ENCODE measurements at regions not wholly inside any gene's neighbourhood (a gene's known extent, or its start where the extent isn't known, plus 50 kb on each side); places are given as distances from the start of the nearest gene placed in this dataset.

- H3K27ac Mint-ChIP-seq, result no peak overlapping the region
- H3K9me3 Mint-ChIP-seq, result no peaks in the 10 kb centered on the region
- H3K4me3 Mint-ChIP-seq, result no peak overlapping the region
- peaks cover 7 to 34% of the 10 kb centered on the region in 2 donors for H3K27me3 Mint-ChIP-seq
- no peaks in the 10 kb centered on the region for H3K4me1 Mint-ChIP-seq (ENCODE audit: low read depth in 2 of 2)
- H3K36me3 Mint-ChIP-seq (ENCODE audit: insufficient read depth), result no peaks in the 10 kb centered on the region
- no peak for DNase-seq
- ATAC-seq (replicated peaks), result no peak
These were observed 66.5 kb downstream of the GLI2 start for GRCh38 chr2:120802158-120802557.

- ATAC-seq (replicated peaks), result no peak
- no peak overlapping the region for H3K27ac Mint-ChIP-seq
- H3K36me3 Mint-ChIP-seq (ENCODE audit: insufficient read depth), result no peaks in the 10 kb centered on the region
- no peaks in the 10 kb centered on the region for H3K4me1 Mint-ChIP-seq (ENCODE audit: low read depth in 2 of 2)
- DNase-seq, result no peak
- H3K27me3 Mint-ChIP-seq, result peaks cover 7 to 34% of the 10 kb centered on the region in 2 donors
- no peak overlapping the region for H3K4me3 Mint-ChIP-seq
- no peaks in the 10 kb centered on the region for H3K9me3 Mint-ChIP-seq
These were observed 67.3 kb downstream of the GLI2 start for GRCh38 chr2:120802867-120803484.

GRCh38 chr2:120803764-120804335 is 68.2 kb downstream of the GLI2 start:
- Mint-ChIP-seq H3K36me3 (ENCODE audit: insufficient read depth) (no peaks in the 10 kb centered on the region), H3K27me3 (peaks cover 8 to 34% of the 10 kb centered on the region in 2 donors), H3K4me1 (ENCODE audit: low read depth in 2 of 2) (no peaks in the 10 kb centered on the region), H3K9me3 (no peaks in the 10 kb centered on the region), H3K27ac (no peak overlapping the region), H3K4me3 (no peak overlapping the region)
- ATAC-seq (replicated peaks) (no peak), DNase-seq (no peak)

GRCh38 chr2:120804459-120804858 is 68.8 kb downstream of the GLI2 start:
- H3K27me3 Mint-ChIP-seq, result peaks cover 14 to 30% of the 10 kb centered on the region in 2 donors
- ATAC-seq (replicated peaks) (no peak), DNase-seq (no peak)
- H3K9me3 Mint-ChIP-seq, result no peaks in the 10 kb centered on the region
- H3K27ac Mint-ChIP-seq, result no peak overlapping the region
- H3K4me1 Mint-ChIP-seq (ENCODE audit: low read depth in 2 of 2), result no peaks in the 10 kb centered on the region
- no peaks in the 10 kb centered on the region for H3K36me3 Mint-ChIP-seq (ENCODE audit: insufficient read depth)
- H3K4me3 Mint-ChIP-seq, result no peak overlapping the region

GRCh38 chr2:120805011-120805410 is 69.3 kb downstream of the GLI2 start:
- Mint-ChIP-seq H3K4me1 (ENCODE audit: low read depth in 2 of 2) (no peaks in the 10 kb centered on the region), H3K9me3 (no peaks in the 10 kb centered on the region), H3K4me3 (no peak overlapping the region), H3K36me3 (ENCODE audit: insufficient read depth) (no peaks in the 10 kb centered on the region), H3K27me3 (peaks cover 14 to 25% of the 10 kb centered on the region in 2 donors), H3K27ac (no peak overlapping the region)
- ATAC-seq (replicated peaks), result no peak
- DNase-seq, result no peak

GRCh38 chr2:120805602-120806001 is 69.9 kb downstream of the GLI2 start:
- H3K4me1 Mint-ChIP-seq (ENCODE audit: low read depth in 2 of 2), result no peaks in the 10 kb centered on the region
- H3K9me3 Mint-ChIP-seq, result no peaks in the 10 kb centered on the region
- no peak overlapping the region for H3K27ac Mint-ChIP-seq
- peaks cover 14 to 22% of the 10 kb centered on the region in 2 donors for H3K27me3 Mint-ChIP-seq
- ATAC-seq (replicated peaks) (no peak), DNase-seq (no peak)
- H3K4me3 Mint-ChIP-seq, result no peak overlapping the region
- no peaks in the 10 kb centered on the region for H3K36me3 Mint-ChIP-seq (ENCODE audit: insufficient read depth)

DNA sequence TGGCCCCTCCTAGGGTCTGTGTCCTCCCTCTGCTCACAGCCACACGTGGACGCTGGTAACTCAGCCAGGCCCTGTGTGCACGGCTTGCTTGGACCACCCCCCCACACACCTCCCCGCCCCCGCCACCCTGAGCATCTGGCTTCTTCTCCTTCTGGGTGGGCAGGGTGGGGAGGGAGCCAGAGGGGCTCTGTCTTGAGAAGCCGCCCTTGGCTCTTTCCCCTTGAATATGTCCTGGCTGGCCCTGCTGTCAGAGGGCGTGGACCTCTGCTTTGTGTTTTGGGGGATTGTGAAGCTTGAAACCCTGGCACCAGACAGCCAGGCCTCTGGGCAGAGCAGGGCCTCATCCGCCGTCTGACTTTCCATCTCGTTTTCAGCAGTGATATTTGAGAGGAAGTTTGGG is 72.1 kb downstream of the GLI2 start:
- no peak for ATAC-seq (replicated peaks)
- H3K27ac Mint-ChIP-seq, result no peak overlapping the region
- no peak for DNase-seq
- H3K36me3 Mint-ChIP-seq (ENCODE audit: insufficient read depth), result no peaks in the 10 kb centered on the region
- no peak overlapping the region for H3K4me3 Mint-ChIP-seq
- H3K4me1 Mint-ChIP-seq (ENCODE audit: low read depth in 2 of 2), result no peaks in the 10 kb centered on the region
- no peaks in the 10 kb centered on the region for H3K9me3 Mint-ChIP-seq
- H3K27me3 Mint-ChIP-seq, result peaks cover 12 to 14% of the 10 kb centered on the region in 2 donors

- H3K4me1 Mint-ChIP-seq (ENCODE audit: low read depth in 2 of 2), result no peaks in the 10 kb centered on the region
- peaks cover 14 to 22% of the 10 kb centered on the region in 2 donors for H3K27me3 Mint-ChIP-seq
- H3K27ac Mint-ChIP-seq, result no peak overlapping the region
- no peak overlapping the region for H3K4me3 Mint-ChIP-seq
- H3K36me3 Mint-ChIP-seq (ENCODE audit: insufficient read depth), result no peaks in the 10 kb centered on the region
- no peaks in the 10 kb centered on the region for H3K9me3 Mint-ChIP-seq
- DNase-seq, result no peak
- ATAC-seq (replicated peaks), result no peak
These were observed 73.5 kb downstream of the GLI2 start for GRCh38 chr2:120809151-120809550.

- no peak for ATAC-seq (replicated peaks)
- H3K27me3 Mint-ChIP-seq, result peaks cover 14 to 22% of the 10 kb centered on the region in 2 donors
- no peaks in the 10 kb centered on the region for H3K4me1 Mint-ChIP-seq (ENCODE audit: low read depth in 2 of 2)
- H3K27ac Mint-ChIP-seq, result no peak overlapping the region
- H3K4me3 Mint-ChIP-seq, result no peak overlapping the region
- no peaks in the 10 kb centered on the region for H3K36me3 Mint-ChIP-seq (ENCODE audit: insufficient read depth)
- no peak for DNase-seq
- H3K9me3 Mint-ChIP-seq, result no peaks in the 10 kb centered on the region
These were observed 74.2 kb downstream of the GLI2 start for GRCh38 chr2:120809609-120810440.

DNA sequence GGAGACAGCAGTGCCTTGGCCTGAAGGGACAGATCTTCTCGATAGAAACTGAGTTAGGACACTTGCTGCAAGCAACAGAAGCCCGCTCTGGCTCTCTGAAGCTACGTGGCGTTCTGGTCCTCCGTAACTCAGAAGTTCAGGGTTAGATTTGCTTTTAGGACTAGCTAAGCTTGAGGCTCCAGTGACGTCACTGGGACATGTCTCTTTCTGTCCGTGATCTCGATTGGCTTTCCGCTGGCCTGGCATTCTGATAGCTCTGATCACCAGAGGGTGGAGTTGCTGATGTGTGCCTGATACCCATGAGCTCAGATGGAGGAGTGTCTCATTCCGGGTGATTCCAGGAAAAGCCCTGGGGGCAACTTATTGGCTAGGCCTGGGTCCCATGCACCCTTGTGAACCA is 75.0 kb downstream of the GLI2 start:
- Mint-ChIP-seq H3K4me3 (no peak overlapping the region), H3K27ac (no peak overlapping the region), H3K36me3 (ENCODE audit: insufficient read depth) (no peaks in the 10 kb centered on the region), H3K27me3 (peaks cover 13 to 22% of the 10 kb centered on the region in 2 donors), H3K4me1 (ENCODE audit: low read depth in 2 of 2) (no peaks in the 10 kb centered on the region), H3K9me3 (no peaks in the 10 kb centered on the region)
- ATAC-seq (replicated peaks), result no peak
- DNase-seq, result no peak

- H3K36me3 Mint-ChIP-seq (ENCODE audit: insufficient read depth), result no peaks in the 10 kb centered on the region
- H3K27me3 Mint-ChIP-seq, result peaks cover 7 to 10% of the 10 kb centered on the region in 2 donors
- no peak for ATAC-seq (replicated peaks)
- H3K4me1 Mint-ChIP-seq (ENCODE audit: low read depth in 2 of 2), result no peaks in the 10 kb centered on the region
- no peak for DNase-seq
- no peak overlapping the region for H3K4me3 Mint-ChIP-seq
- H3K27ac Mint-ChIP-seq, result no peak overlapping the region
- no peaks in the 10 kb centered on the region for H3K9me3 Mint-ChIP-seq
These were observed 77.2 kb downstream of the GLI2 start for GRCh38 chr2:120812866-120813265.

GRCh38 chr2:120814352-120814751 is 78.7 kb downstream of the GLI2 start:
- Mint-ChIP-seq H3K4me1 (ENCODE audit: low read depth in 2 of 2) (no peaks in the 10 kb centered on the region), H3K9me3 (no peaks in the 10 kb centered on the region), H3K27me3 (peaks cover 1 to 10% of the 10 kb centered on the region in 2 donors), H3K36me3 (ENCODE audit: insufficient read depth) (no peaks in the 10 kb centered on the region), H3K4me3 (no peak overlapping the region), H3K27ac (no peak overlapping the region)
- DNase-seq (no peak), ATAC-seq (replicated peaks) (no peak)

GRCh38 chr2:120815292-120815691 is 79.6 kb downstream of the GLI2 start:
- ATAC-seq (replicated peaks) (no peak), DNase-seq (no peak)
- no peak overlapping the region for H3K4me3 Mint-ChIP-seq
- H3K36me3 Mint-ChIP-seq (ENCODE audit: insufficient read depth), result no peaks in the 10 kb centered on the region
- peaks cover 0 to 10% of the 10 kb centered on the region in 2 donors for H3K27me3 Mint-ChIP-seq
- H3K4me1 Mint-ChIP-seq (ENCODE audit: low read depth in 2 of 2), result no peaks in the 10 kb centered on the region
- H3K27ac Mint-ChIP-seq, result no peak overlapping the region
- H3K9me3 Mint-ChIP-seq, result no peaks in the 10 kb centered on the region
